Activated B cell treated with CpG ODN at 0.5 μM for 24 hours (primary cell): ENCODE measurements at regions not wholly inside any gene's neighbourhood (a gene's known extent, or its start where the extent isn't known, plus 50 kb on each side); places are given as distances from the start of the nearest gene placed in this dataset.

Experiments
- ATAC-seq: fragments of 200-7000 bp; cut with Tn5 transposase; one replicate; pipeline ENCODE4 v1.10.0; 2021; ENCODE audit warnings: low read depth, mild to moderate bottlenecking, moderate library complexity
- CTCF ChIA-PET: fragments of 350-600 bp; sonication (Branson Sonifier 250); formaldehyde crosslinking; loops from one replicate; lab custom pipeline; 2021; ENCODE audit warnings: antibody characterized with exemption; lab: Charles Lee
- POLR2A ChIA-PET: fragments of 350-600 bp; sonication (Branson Sonifier 250); formaldehyde crosslinking; loops from one replicate; lab custom pipeline; 2021; ENCODE audit warnings: antibody characterized with exemption; lab: Charles Lee
- DNase-seq: peaks from one replicate; pipeline ENCODE4 v3.0.0; 2022
- H3K27ac Mint-ChIP-seq: one replicate; pipeline ENCODE4 v1.8.0; 2020; ENCODE audit warnings: mixed read lengths
- H3K27me3 Mint-ChIP-seq: one replicate; pipeline ENCODE4 v1.8.0; 2021; ENCODE audit warnings: mixed read lengths
- H3K36me3 Mint-ChIP-seq: one replicate; pipeline ENCODE4 v1.8.0; 2021; ENCODE audit warnings: low read depth, mixed read lengths
- H3K4me1 Mint-ChIP-seq: one replicate; pipeline ENCODE4 v1.8.0; 2021; ENCODE audit warnings: mixed read lengths
- H3K4me3 Mint-ChIP-seq: one replicate; pipeline ENCODE4 v1.8.0; 2020; ENCODE audit warnings: mild to moderate bottlenecking, mixed read lengths
- H3K9me3 Mint-ChIP-seq: one replicate; pipeline ENCODE4 v1.8.0; 2020; ENCODE audit warnings: mixed read lengths
- intact Hi-C: fragments of 100-400 bp; cut with micrococcal nuclease; formaldehyde crosslinking; loops from one replicate; pipeline ENCODE4 v1.15.1; 2024
- TF ChIP-seq, protein P1 (sequence below): fragments of 200-600 bp; IDR thresholded peaks from one replicate; pipeline ENCODE4 v1.8.0; 2022; ENCODE audit warnings: antibody characterized with exemption, mild to moderate bottlenecking

DNA sequence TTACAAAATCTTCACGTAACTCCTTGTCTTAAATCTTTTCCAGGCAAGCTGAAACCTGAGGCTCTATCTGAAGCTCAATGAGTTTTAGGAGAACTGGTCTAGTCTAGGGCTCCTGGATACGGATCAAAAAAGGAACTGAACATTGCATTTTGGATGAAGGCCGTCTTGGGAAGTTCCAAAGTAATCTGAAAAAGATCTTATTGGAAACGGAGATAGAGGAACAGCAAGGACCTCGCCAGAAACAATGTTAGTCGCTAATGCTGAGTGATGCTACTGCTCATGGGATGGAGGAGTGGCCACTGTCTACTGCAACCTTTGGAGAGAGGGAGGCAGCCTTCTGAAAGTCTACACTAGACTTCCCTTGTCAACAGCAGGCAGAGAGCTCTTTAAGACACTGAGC, 91.4 kb upstream of the ATXN1 start:
- Mint-ChIP-seq H3K36me3 (no peaks in the 10 kb centered on the region), H3K27me3 (peaks cover 19% of the 10 kb centered on the region), H3K4me3 (no peak overlapping the region), H3K9me3 (no peaks in the 10 kb centered on the region), H3K4me1 (no peaks in the 10 kb centered on the region), H3K27ac (no peak overlapping the region)
- TF ChIP-seq, protein P1, sequence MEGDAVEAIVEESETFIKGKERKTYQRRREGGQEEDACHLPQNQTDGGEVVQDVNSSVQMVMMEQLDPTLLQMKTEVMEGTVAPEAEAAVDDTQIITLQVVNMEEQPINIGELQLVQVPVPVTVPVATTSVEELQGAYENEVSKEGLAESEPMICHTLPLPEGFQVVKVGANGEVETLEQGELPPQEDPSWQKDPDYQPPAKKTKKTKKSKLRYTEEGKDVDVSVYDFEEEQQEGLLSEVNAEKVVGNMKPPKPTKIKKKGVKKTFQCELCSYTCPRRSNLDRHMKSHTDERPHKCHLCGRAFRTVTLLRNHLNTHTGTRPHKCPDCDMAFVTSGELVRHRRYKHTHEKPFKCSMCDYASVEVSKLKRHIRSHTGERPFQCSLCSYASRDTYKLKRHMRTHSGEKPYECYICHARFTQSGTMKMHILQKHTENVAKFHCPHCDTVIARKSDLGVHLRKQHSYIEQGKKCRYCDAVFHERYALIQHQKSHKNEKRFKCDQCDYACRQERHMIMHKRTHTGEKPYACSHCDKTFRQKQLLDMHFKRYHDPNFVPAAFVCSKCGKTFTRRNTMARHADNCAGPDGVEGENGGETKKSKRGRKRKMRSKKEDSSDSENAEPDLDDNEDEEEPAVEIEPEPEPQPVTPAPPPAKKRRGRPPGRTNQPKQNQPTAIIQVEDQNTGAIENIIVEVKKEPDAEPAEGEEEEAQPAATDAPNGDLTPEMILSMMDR: no peak
- no peak for DNase-seq
- CTCF ChIA-PET: no interaction called here
- ATAC-seq: no peak
- POLR2A ChIA-PET: no interaction called here
- intact Hi-C loops: no loop called here

DNA sequence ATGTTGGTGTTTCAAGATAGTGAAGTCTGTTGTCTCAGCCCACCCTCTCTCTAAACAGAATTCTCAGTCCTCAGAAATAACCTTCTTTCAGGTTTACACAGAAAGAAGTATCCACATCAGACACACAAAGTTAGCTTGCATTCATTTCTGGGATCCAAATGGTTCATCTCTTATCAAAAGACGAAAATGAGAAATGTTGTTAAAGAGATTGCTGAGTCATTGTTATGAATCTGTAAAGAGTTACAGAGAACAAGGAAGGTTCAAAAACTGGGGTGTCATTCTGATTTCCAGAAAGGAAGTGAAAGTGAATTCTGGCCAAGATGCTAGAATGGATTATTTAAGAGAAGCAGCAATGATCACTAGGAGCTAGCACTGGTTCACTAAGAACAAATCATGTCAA, 90.5 kb upstream of the ATXN1 start:
- Mint-ChIP-seq H3K27ac (no peak overlapping the region), H3K9me3 (no peaks in the 10 kb centered on the region), H3K36me3 (no peaks in the 10 kb centered on the region), H3K27me3 (peaks cover 19% of the 10 kb centered on the region), H3K4me3 (no peak overlapping the region), H3K4me1 (no peaks in the 10 kb centered on the region)
- intact Hi-C loops: no loop called here
- no peak for ATAC-seq
- TF ChIP-seq, protein P1: no peak
- POLR2A ChIA-PET: no interaction called here
- CTCF ChIA-PET: no interaction called here
- DNase-seq: no peak

DNA sequence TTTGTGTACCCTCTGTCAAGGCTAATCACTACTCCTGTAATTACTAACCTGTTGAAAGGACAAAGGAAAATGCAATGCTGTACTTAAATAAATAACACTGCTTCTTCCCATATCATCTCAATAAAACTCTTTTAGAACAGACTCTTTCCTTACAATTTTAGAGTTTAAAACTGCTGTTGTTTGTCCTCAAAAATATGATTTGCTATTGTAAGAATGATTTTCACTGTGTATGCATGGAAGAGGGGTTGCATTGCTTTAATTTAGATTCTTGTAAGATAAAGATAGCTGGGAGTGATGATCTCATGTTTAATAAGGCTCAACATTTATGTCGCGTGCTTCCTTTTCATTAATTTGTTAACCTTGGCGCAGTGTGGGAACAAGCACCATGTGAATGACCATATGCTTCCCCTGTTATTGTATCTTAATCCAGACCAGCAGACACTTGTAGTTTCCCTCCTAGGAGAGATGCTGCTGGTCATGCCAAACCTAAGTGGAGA, 89.8 kb upstream of the ATXN1 start:
- ChIA-PET CTCF (no interaction called here), POLR2A (no interaction called here)
- intact Hi-C loops: no loop called here
- Mint-ChIP-seq H3K9me3 (no peaks in the 10 kb centered on the region), H3K36me3 (no peaks in the 10 kb centered on the region), H3K4me3 (no peak overlapping the region), H3K27ac (no peak overlapping the region), H3K27me3 (peaks cover 18% of the 10 kb centered on the region), H3K4me1 (no peaks in the 10 kb centered on the region)
- ATAC-seq: no peak
- TF ChIP-seq, protein P1: no peak
- DNase-seq: no peak

DNA sequence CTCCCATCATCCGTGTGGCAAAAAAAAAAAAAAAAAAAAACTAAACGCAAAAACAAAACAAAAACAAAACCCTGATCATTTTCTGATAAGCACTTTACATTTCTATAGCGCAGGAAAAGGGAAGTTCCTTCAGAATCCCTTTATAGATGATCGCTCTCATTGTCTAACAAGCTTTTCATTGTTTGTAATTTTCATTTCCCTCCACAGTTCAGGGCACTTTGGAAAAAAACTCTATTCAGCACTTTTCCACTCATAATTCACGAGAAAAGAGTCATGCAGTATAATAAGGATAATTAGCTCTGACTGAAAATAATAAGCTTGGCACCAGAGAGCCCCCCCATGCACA, 89.4 kb upstream of the ATXN1 start:
- Mint-ChIP-seq H3K27ac (no peak overlapping the region), H3K4me1 (no peaks in the 10 kb centered on the region), H3K27me3 (peaks cover 16% of the 10 kb centered on the region), H3K9me3 (no peaks in the 10 kb centered on the region), H3K36me3 (no peaks in the 10 kb centered on the region), H3K4me3 (no peak overlapping the region)
- DNase-seq (no peak), ATAC-seq (no peak)
- CTCF ChIA-PET: no interaction called here
- TF ChIP-seq, protein P1: no peak
- intact Hi-C loops: no loop called here
- POLR2A ChIA-PET: interaction anchor here (0.7 kb wide), 1 partner anchor 1192 kb away, joined by 12 read pairs; no protein-coding TSS in a partner anchor

DNA sequence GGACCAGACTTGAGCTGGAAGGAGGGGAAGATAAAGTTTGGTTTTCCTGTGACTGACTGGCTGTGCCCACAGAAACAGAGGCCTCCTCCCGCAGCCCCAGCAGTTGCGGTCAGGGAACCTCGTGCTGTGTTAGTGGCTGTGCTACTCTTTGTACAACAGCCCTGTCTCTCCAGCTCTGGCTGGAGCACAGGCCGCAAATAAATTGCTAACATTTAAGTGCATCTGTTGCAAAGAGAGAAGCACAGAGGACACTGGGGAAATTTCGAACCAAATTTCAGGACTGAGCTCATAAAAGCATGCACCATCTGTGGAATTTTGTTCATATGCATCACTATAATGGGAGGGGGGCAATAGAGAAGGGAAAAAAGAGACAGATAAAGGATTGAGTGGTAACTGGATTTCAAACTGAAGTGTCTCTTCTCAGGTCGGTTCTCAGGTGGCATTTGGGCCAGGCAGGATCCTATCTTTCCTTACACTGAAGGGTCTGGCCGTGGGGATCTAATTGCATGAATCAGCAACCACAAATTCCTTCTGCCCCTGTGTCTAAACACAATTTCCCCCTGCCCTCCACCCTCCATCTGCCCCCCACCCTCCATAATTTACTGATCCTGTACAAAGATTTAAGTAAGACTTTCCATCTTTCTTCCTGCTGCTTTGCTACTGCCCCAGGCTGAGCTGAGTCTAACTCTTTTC, 88.9 kb upstream of the ATXN1 start:
- TF ChIP-seq, protein P1: no peak
- peaks cover 16% of the 10 kb centered on the region for H3K27me3 Mint-ChIP-seq
- H3K4me3 Mint-ChIP-seq: no peak overlapping the region
- no peaks in the 10 kb centered on the region for H3K36me3 Mint-ChIP-seq
- H3K4me1 Mint-ChIP-seq: no peaks in the 10 kb centered on the region
- intact Hi-C loops: no loop called here
- no peaks in the 10 kb centered on the region for H3K9me3 Mint-ChIP-seq
- ChIA-PET POLR2A (interaction anchor here (0.7 kb wide), 1 partner anchor 1192 kb away, joined by 12 read pairs; no protein-coding TSS in a partner anchor), CTCF (no interaction called here)
- H3K27ac Mint-ChIP-seq: no peak overlapping the region
- no peak for ATAC-seq
- no peak for DNase-seq
